ENCODE measurements at regions not wholly inside any gene's neighbourhood (a gene's known extent, or its start where the extent isn't known, plus 50 kb on each side); places are given as distances from the start of the nearest gene placed in this dataset.
"Not testable (repeated sequence)": the region's sequence is repeated elsewhere in the genome, so short reads cannot be mapped to it uniquely, and the experiment has no call there.

- not testable (repeated sequence) for DNase-seq
These were observed 100.5 kb upstream of the SGCD start for GRCh38 chr5:156226485-156226884.

GRCh38 chr5:156230887-156231286 lies 96.1 kb upstream of the SGCD start:
- no peak for DNase-seq

GRCh38 chr5:156232251-156232869 lies 94.6 kb upstream of the SGCD start:
- no peak for DNase-seq

GRCh38 chr5:156237361-156237760 lies 89.6 kb upstream of the SGCD start:
- no peak for DNase-seq

GRCh38 chr5:156239800-156240199 lies 87.2 kb upstream of the SGCD start:
- DNase-seq, result no peak

- no peak for DNase-seq
These were observed 86.5 kb upstream of the SGCD start for GRCh38 chr5:156240414-156240813.

- DNase-seq, result no peak
These were observed 85.7 kb upstream of the SGCD start for GRCh38 chr5:156241266-156241665.

GRCh38 chr5:156245895-156246294 lies 81.1 kb upstream of the SGCD start:
- peak in 1 of 2 experiments; percentile 7 for DNase-seq

- no peak for DNase-seq
These were observed 75.9 kb upstream of the SGCD start for GRCh38 chr5:156251076-156251475.

GRCh38 chr5:156253130-156253529 lies 73.8 kb upstream of the SGCD start:
- DNase-seq, result no peak

GRCh38 chr5:156254196-156254595 lies 72.8 kb upstream of the SGCD start:
- no peak for DNase-seq

- no peak for DNase-seq
These were observed 70.3 kb upstream of the SGCD start for GRCh38 chr5:156256642-156257041.

- DNase-seq, result no peak
These were observed 68.0 kb upstream of the SGCD start for GRCh38 chr5:156258934-156259333.

- no peak for DNase-seq
These were observed 67.3 kb upstream of the SGCD start for GRCh38 chr5:156259618-156260017.

- DNase-seq, result no peak
These were observed 65.6 kb upstream of the SGCD start for GRCh38 chr5:156261275-156261939.

GRCh38 chr5:156271569-156271968 lies 55.4 kb upstream of the SGCD start:
- no peak for DNase-seq

- DNase-seq, result no peak
These were observed 54.8 kb upstream of the SGCD start for GRCh38 chr5:156272139-156272538.

GRCh38 chr5:156273325-156273724 lies 53.6 kb upstream of the SGCD start:
- DNase-seq, result no peak

GRCh38 chr5:156274453-156274852 lies 52.5 kb upstream of the SGCD start:
- no peak for DNase-seq

Data from NCI-H2081 (cell line).